OCI-LY7 (cell line): ENCODE measurements at regions not wholly inside any gene's neighbourhood (a gene's known extent, or its start where the extent isn't known, plus 50 kb on each side); places are given as distances from the start of the nearest gene placed in this dataset.

Experiments
- BruUV-seq: library from RNA; stranded (reverse); fragments of 400-500 nt; replicated peaks from 2 replicates; lab custom pipeline; 2021; lab: Mats Ljungman, UMichigan
- CTCF ChIA-PET: fragments of 300-600 bp; sonication (Branson Sonifier 250); formaldehyde crosslinking; loops from one replicate; lab custom pipeline; 2022; ENCODE audit warnings: antibody characterized with exemption; ENCODE audit not compliant: unreplicated experiment; lab: Charles Lee
- POLR2A ChIA-PET: fragments of 300-600 bp; sonication (Branson Sonifier 250); formaldehyde crosslinking; loops from one replicate; lab custom pipeline; 2022; ENCODE audit warnings: antibody characterized with exemption; lab: Charles Lee
- DNase-seq: peaks from one replicate; pipeline ENCODE4 v3.0.0-alpha.2; 2015; ENCODE audit warnings: low spot score
- H2AFZ ChIP-seq: fragments of 200-600 bp; sonication (generic), shearing (Covaris generic); 2 replicates; pipeline ENCODE4 v1.6.1; 2014; ENCODE audit warnings: mild to moderate bottlenecking, antibody characterized with exemption, low read length, moderate library complexity
- H3K27ac ChIP-seq: fragments of 200-600 bp; sonication (generic); 2 replicates; pipeline ENCODE4 v1.5.1; 2014; ENCODE audit warnings: mixed run types, low read depth, mild to moderate bottlenecking, moderate library complexity, low read length, inconsistent platforms; ENCODE audit not compliant: poor library complexity, severe bottlenecking
- H3K36me3 ChIP-seq: fragments of 200-600 bp; sonication (generic); 2 replicates; pipeline ENCODE4 v1.6.1; 2014; ENCODE audit warnings: mild to moderate bottlenecking, antibody characterized with exemption, low read length, moderate library complexity, mixed read lengths; ENCODE audit not compliant: insufficient read depth
- H3K4me1 ChIP-seq: fragments of 200-600 bp; sonication (generic); 2 replicates; pipeline ENCODE4 v1.5.1; 2014; ENCODE audit warnings: mild to moderate bottlenecking, low read length; ENCODE audit not compliant: insufficient read depth, poor library complexity, severe bottlenecking
- H3K4me2 ChIP-seq: fragments of 200-600 bp; sonication (generic); 2 replicates; pipeline ENCODE4 v1.6.1; 2014; ENCODE audit warnings: mild to moderate bottlenecking, low read length
- H3K4me3 ChIP-seq: fragments of 200-600 bp; sonication (generic); 2 replicates; pipeline ENCODE4 v1.5.1; 2014; ENCODE audit warnings: mild to moderate bottlenecking, low read depth, low read length; ENCODE audit not compliant: poor library complexity, severe bottlenecking
- H3K79me2 ChIP-seq: fragments of 200-600 bp; sonication (generic); 2 replicates; pipeline ENCODE4 v1.6.1; 2016; ENCODE audit warnings: low read depth, mild to moderate bottlenecking, low read length, moderate library complexity, mixed read lengths; ENCODE audit not compliant: insufficient read depth
- H3K9me2 ChIP-seq: fragments of 200-600 bp; sonication (generic); 2 replicates; pipeline ENCODE4 v1.6.1; 2016; ENCODE audit warnings: mild to moderate bottlenecking, low read length, mixed read lengths; ENCODE audit not compliant: insufficient read depth
- H3K9me3 ChIP-seq: fragments of 200-600 bp; sonication (generic); 2 replicates; pipeline ENCODE4 v1.6.1; 2014; ENCODE audit warnings: mild to moderate bottlenecking, mixed run types, low read length, mixed read lengths
- H4K20me1 ChIP-seq: fragments of 200-600 bp; sonication (generic); 2 replicates; pipeline ENCODE4 v1.6.1; 2014; ENCODE audit warnings: mild to moderate bottlenecking, antibody characterized with exemption, low read length, moderate library complexity, mixed read lengths; ENCODE audit not compliant: insufficient read depth
- EZH2phosphoT487 ChIP-seq: fragments of 200-600 bp; sonication (generic); IDR thresholded peaks from 2 replicates; pipeline ENCODE4 v1.6.1; 2018; ENCODE audit warnings: low read depth, borderline replicate concordance, mild to moderate bottlenecking, mixed run types, antibody characterized with exemption, low read length, moderate library complexity, mixed read lengths
- intact Hi-C: fragments of 100-400 bp; cut with micrococcal nuclease; formaldehyde crosslinking; loops from one replicate; pipeline ENCODE4 v1.10.0; 2022; ENCODE audit not compliant: unreplicated experiment
- TF ChIP-seq, protein P1 (sequence below): fragments of 200-600 bp; sonication (generic); conservative IDR thresholded peaks from 2 replicates; pipeline ENCODE4 v1.5.1; 2014; ENCODE audit warnings: mild to moderate bottlenecking, antibody characterized with exemption, low read length, moderate library complexity, mixed read lengths

DNA sequence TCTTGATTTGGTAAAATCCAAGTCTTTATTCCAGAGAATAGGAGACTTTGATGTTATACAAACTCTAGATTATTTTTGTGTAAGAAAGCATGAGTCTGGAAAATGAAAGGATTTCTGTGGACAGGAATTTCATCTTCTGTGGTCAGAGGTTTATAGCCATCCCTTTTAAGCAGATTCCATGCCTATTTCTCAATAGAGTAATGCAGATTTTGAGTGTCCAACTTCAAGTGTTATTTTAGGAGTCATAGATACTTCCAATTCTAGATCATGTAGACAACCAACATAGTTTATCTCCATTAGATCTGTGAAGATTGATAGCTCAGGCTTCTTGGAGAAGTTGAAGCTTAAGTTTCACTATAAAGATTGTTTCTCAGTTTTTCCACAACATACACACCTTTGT is 379.7 kb downstream of the PSAT1 start:
- H2AFZ ChIP-seq, result no peak overlapping the region
- intact Hi-C loops, result no loop called here
- H3K4me2 ChIP-seq, result no peak overlapping the region
- H3K9me3 ChIP-seq, result no peaks in the 10 kb centered on the region
- ChIA-PET CTCF (no interaction called here), POLR2A (no interaction called here)
- H3K9me2 ChIP-seq, result no peaks in the 10 kb centered on the region
- DNase-seq, result no peak
- BruUV-seq, result no TSS peak
- H4K20me1 ChIP-seq, result no peaks in the 10 kb centered on the region
- H3K79me2 ChIP-seq, result no peaks in the 10 kb centered on the region
- TF ChIP-seq, protein P1, sequence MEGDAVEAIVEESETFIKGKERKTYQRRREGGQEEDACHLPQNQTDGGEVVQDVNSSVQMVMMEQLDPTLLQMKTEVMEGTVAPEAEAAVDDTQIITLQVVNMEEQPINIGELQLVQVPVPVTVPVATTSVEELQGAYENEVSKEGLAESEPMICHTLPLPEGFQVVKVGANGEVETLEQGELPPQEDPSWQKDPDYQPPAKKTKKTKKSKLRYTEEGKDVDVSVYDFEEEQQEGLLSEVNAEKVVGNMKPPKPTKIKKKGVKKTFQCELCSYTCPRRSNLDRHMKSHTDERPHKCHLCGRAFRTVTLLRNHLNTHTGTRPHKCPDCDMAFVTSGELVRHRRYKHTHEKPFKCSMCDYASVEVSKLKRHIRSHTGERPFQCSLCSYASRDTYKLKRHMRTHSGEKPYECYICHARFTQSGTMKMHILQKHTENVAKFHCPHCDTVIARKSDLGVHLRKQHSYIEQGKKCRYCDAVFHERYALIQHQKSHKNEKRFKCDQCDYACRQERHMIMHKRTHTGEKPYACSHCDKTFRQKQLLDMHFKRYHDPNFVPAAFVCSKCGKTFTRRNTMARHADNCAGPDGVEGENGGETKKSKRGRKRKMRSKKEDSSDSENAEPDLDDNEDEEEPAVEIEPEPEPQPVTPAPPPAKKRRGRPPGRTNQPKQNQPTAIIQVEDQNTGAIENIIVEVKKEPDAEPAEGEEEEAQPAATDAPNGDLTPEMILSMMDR, result no peak
- no peak for TF ChIP-seq EZH2phosphoT487
- H3K4me1 ChIP-seq, result no peaks in the 10 kb centered on the region
- H3K27ac ChIP-seq, result no peak overlapping the region
- no peaks in the 10 kb centered on the region for H3K36me3 ChIP-seq
- no peak overlapping the region for H3K4me3 ChIP-seq

DNA sequence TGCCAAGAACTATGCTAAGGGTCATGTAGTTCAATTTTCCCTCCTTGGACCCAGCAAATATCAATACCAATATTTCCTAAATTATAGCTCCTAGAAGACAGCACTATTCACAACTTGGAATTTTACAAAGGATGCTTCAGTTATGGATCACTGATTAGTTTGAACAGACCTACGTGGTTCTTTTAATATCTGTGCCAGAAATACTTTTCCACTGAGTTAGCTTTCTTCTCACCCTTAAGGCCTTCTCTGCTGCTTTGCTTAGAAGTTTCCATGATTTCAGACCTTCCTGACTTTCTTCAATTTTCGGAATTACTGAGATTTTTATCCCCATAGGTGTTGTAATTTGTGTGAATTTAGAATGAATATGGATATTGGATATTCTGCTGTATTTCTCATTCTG is 380.4 kb downstream of the PSAT1 start:
- H3K4me1 ChIP-seq, result no peaks in the 10 kb centered on the region
- no peaks in the 10 kb centered on the region for H3K9me2 ChIP-seq
- no peaks in the 10 kb centered on the region for H3K36me3 ChIP-seq
- no peak overlapping the region for H3K27ac ChIP-seq
- intact Hi-C loops, result no loop called here
- no peak overlapping the region for H3K4me3 ChIP-seq
- ChIA-PET CTCF (no interaction called here), POLR2A (interaction anchor here (0.6 kb wide), 1 partner anchor 1437 kb away, joined by 4 read pairs; no protein-coding TSS in a partner anchor)
- no peaks in the 10 kb centered on the region for H3K79me2 ChIP-seq
- H3K9me3 ChIP-seq, result no peaks in the 10 kb centered on the region
- no TSS peak for BruUV-seq
- no peak overlapping the region for H3K4me2 ChIP-seq
- no peak for DNase-seq
- H4K20me1 ChIP-seq, result no peaks in the 10 kb centered on the region
- no peak for TF ChIP-seq EZH2phosphoT487
- TF ChIP-seq, protein P1, result no peak
- H2AFZ ChIP-seq, result no peak overlapping the region

DNA sequence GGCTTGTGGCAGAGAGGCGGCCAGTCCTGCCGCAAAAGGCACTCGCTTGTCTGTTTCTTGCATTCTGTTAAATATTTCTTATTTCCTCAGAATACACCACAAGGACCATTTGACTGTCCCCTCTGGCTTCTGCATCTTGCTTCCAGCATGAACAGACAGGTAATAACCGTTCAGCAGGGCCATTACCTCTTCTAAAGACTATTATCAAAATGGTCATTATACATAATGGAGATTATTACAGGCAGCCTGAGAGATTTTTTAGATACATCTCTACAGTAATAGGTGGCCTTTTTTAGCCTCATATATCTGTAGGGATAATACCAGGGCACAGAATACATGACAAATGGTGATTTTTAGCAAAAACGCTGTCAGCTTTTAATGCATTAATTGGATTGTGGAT is 382.0 kb downstream of the PSAT1 start:
- H3K9me3 ChIP-seq, result no peaks in the 10 kb centered on the region
- H3K79me2 ChIP-seq, result no peaks in the 10 kb centered on the region
- intact Hi-C loops, result no loop called here
- no peaks in the 10 kb centered on the region for H3K36me3 ChIP-seq
- no peak for DNase-seq
- CTCF ChIA-PET, result no interaction called here
- no peak overlapping the region for H2AFZ ChIP-seq
- BruUV-seq, result no TSS peak
- POLR2A ChIA-PET, result no interaction called here
- no peak overlapping the region for H3K4me3 ChIP-seq
- TF ChIP-seq, protein P1, result no peak
- no peak for TF ChIP-seq EZH2phosphoT487
- H3K4me1 ChIP-seq, result no peaks in the 10 kb centered on the region
- H3K27ac ChIP-seq, result no peak overlapping the region
- no peaks in the 10 kb centered on the region for H3K9me2 ChIP-seq
- H3K4me2 ChIP-seq, result no peak overlapping the region
- no peaks in the 10 kb centered on the region for H4K20me1 ChIP-seq
